Gastrocnemius medialis (tissue), 4 donors: ENCODE measurements at regions not wholly inside any gene's neighbourhood (a gene's known extent, or its start where the extent isn't known, plus 50 kb on each side); places are given as distances from the start of the nearest gene placed in this dataset.

Source experiments
- CTCF ChIP-seq, 5 experiments: fragments of 450-650 bp in 3 of 5; fragments of 200-600 bp in 2 of 5; sonication (generic) in 2 of 5; IDR thresholded peaks in 4 of 5; conservative IDR thresholded peaks in 1 of 5; 1 replicate in 4 of 5; 2 replicates in 1 of 5; pipeline ENCODE4 v1.5.1; 2016 to 2019; ENCODE audit warnings: antibody characterized with exemption in 5 of 5, mild to moderate bottlenecking in 3 of 5, moderate library complexity in 3 of 5
- POLR2A ChIP-seq, 2 donors: fragments of 450-650 bp; IDR thresholded peaks; one replicate each; pipeline ENCODE4 v1.6.1; 2017; ENCODE audit warnings: antibody characterized with exemption in 2 of 2, mild to moderate bottlenecking in 2 of 2, moderate library complexity in 2 of 2

- TF ChIP-seq POLR2A (IDR thresholded peaks at IDR 0.05): no peak
- no peak for TF ChIP-seq CTCF (IDR thresholded peaks at IDR 0.05 in 4 of 5, conservative IDR thresholded peaks at IDR 0.05 in 1 of 5)
These were observed 717.5 kb upstream of the LRFN5 start for GRCh38 chr14:40889126-40889525.
